Right lobe of liver (tissue), 6 donors: ENCODE measurements at regions not wholly inside any gene's neighbourhood (a gene's known extent, or its start where the extent isn't known, plus 50 kb on each side); places are given as distances from the start of the nearest gene placed in this dataset.

ENCODE experiments used
- ATAC-seq, 4 donors: fragments of 200-7000 bp; cut with Tn5 transposase; one replicate each; pipeline ENCODE4 v1.9.1; 2020; ENCODE audit warnings: mild to moderate bottlenecking in 4 of 4, moderate library complexity in 4 of 4
- DNase-seq, 3 donors: peaks; one replicate each; pipeline ENCODE4 v3.0.0-alpha.2; 2020
- H3K27ac ChIP-seq, 3 donors: fragments of 200-600 bp; one replicate each; pipeline ENCODE4 v1.8.0; 2022
- H3K27me3 ChIP-seq, 2 donors: fragments of 200-600 bp; one replicate each; pipeline ENCODE4 v1.8.0; 2022
- H3K36me3 ChIP-seq, 4 donors: fragments of 200-600 bp; sonication (generic) in 1 of 4; one replicate each; pipeline versions ENCODE4 v1.5.1 to v1.8.0; 2017 to 2022; ENCODE audit warnings: control low read depth in 1 of 4
- H3K4me1 ChIP-seq, 4 donors: fragments of 200-600 bp; sonication (generic) in 1 of 4; one replicate each; pipeline versions ENCODE4 v1.5.1 to v1.8.0; 2017 to 2022; ENCODE audit warnings: control low read depth in 1 of 4
- H3K4me3 ChIP-seq, 3 donors: fragments of 200-600 bp; one replicate each; pipeline ENCODE4 v1.8.0; 2022
- H3K9me3 ChIP-seq, 4 donors: fragments of 200-600 bp; sonication (generic) in 1 of 4; one replicate each; pipeline versions ENCODE4 v1.5.1 to v1.8.0; 2017 to 2022; ENCODE audit warnings: control low read depth in 1 of 4
- CTCF ChIP-seq, 4 donors: fragments of 200-600 bp in 3 of 4; fragments of 450-650 bp in 1 of 4; IDR thresholded peaks; one replicate each; pipeline versions ENCODE4 v1.5.1 to v1.8.0; 2016 to 2022; ENCODE audit warnings: antibody characterized with exemption in 4 of 4, mild to moderate bottlenecking in 2 of 4
- POLR2A ChIP-seq: fragments of 450-650 bp; IDR thresholded peaks from one replicate; pipeline ENCODE4 v1.6.1; 2017; ENCODE audit warnings: antibody characterized with exemption, mild to moderate bottlenecking
- WGBS: methylation state at CpG from one replicate; pipeline ENCODE4 v1.1.6; 2018; ENCODE audit warnings: low coverage, low lambda C conversion rate; ENCODE audit not compliant: insufficient coverage; ENCODE audit errors: missing lambda C conversion rate; 5-methylcytosine and 5-hydroxymethylcytosine counted together
- intact Hi-C, 2 donors: fragments of 100-400 bp; cut with DNase I; formaldehyde crosslinking; loops; one replicate each; pipeline versions ENCODE4 v1.11.2 to v1.14.1; 2022
- small RNA-seq, 2 experiments: library from RNA; depleted of rRNA; stranded (forward); fragments of <200 nt; gene quantifications; one replicate each; pipeline ENCODE3, GENCODE V24; 2016
- donor health status: DM: no; HTN: yes; CAD: no.
- donor health status: DM: no; HTN: no; CAD: no.
- donor health status: DM: no; HTN: no; CAD: no.
- donor health status: DM: no; HTN: yes; CAD: no.
- donor health status: DM: no; HTN: yes; CAD: no.

DNA sequence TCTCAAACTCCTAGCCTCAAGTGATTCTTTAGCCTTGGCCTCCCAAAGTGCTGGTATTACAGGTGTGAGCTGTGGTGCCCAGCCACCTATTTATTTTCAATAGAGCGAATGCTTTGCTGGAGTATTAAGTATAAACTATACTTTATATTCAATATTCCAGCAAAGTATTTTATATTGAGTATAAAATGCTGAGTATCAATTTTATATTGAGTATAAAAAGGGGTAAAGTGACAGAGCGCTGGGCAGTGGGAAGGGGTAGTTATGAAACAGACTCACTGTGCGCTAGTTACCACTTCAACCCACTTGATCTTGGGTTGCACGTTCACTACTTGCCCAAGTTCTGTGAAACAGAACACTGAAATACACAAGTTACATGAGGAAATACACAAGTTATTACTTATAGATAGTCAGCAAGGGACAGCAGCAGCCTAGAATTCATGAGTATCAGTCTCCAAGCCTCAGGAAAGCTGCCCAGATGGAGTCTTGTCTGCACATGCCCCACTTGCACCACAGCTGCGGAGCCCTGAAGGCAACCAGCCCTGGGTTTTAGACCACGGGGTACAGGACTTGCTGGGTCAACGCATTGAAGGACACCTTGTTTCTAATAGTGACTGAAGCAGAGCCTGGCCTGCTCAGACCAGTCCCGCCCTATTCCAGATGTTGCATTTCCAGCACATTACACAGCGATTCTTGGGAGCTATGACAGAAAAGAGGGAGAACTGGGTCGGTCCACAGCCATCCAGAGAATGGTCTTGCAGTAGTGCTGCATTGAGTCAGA is 51.6 kb upstream of the SYT13 start:
- intact Hi-C loops, result loop anchor here in 1 of 2 donors (10.0 kb wide), 1 partner anchor 403 kb away; no protein-coding TSS in a partner anchor
- no peak overlapping the region for H3K27ac ChIP-seq
- WGBS, result 85% methylated on average over 7 of the region's 10 CpGs
- no peak for TF ChIP-seq POLR2A
- no peak for DNase-seq
- H3K4me1 ChIP-seq, result no peaks in the 10 kb centered on the region
- no peak overlapping the region for H3K4me3 ChIP-seq
- ATAC-seq, result no peak
- no peaks in the 10 kb centered on the region for H3K27me3 ChIP-seq
- H3K36me3 ChIP-seq, result no peaks in the 10 kb centered on the region
- no peaks in the 10 kb centered on the region for H3K9me3 ChIP-seq

DNA sequence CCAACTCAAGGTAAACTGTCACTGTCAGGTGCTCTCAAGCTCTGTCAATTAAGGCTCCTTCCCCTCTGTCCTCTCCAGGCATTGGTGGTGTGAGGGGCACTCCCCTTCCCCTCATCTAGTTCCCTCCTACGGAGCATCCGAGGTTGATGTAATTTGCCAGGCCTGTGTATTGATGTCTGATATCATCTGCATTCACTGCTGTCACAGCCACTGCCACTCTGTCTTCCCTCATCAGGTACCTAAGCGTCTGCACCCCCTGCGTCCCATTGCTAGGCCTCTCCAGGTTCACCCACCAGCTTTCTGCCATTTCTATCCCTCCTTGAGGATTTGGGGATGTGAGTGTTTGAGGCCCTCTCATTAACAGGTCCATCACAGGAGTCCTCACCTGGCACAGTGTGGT is 50.0 kb upstream of the SYT13 start:
- no peaks in the 10 kb centered on the region for H3K27me3 ChIP-seq
- no peak overlapping the region for H3K27ac ChIP-seq
- ATAC-seq (no peak), DNase-seq (no peak)
- 56% methylated on average over 2 of the region's 4 CpGs for WGBS
- intact Hi-C loops, result loop anchor here in 1 of 2 donors (10.0 kb wide), 1 partner anchor 401 kb away; no protein-coding TSS in a partner anchor
- peaks cover 0 to 3% (median 0%) of the 10 kb centered on the region in 4 donors for H3K4me1 ChIP-seq
- no peaks in the 10 kb centered on the region for H3K9me3 ChIP-seq
- TF ChIP-seq CTCF (IDR thresholded peaks at IDR 0.05), result no peak
- TF ChIP-seq POLR2A, result no peak
- H3K4me3 ChIP-seq, result no peak overlapping the region
- H3K36me3 ChIP-seq, result no peaks in the 10 kb centered on the region

Small RNA genes lying in the stretch of these regions (small RNA-seq; reads per million reads assigned to genes)
- gene AC103855.4, result 0 reads per million in 2 experiments
